Calu3 (cell line): ENCODE measurements at regions not wholly inside any gene's neighbourhood (a gene's known extent, or its start where the extent isn't known, plus 50 kb on each side); places are given as distances from the start of the nearest gene placed in this dataset.

Experiments
- BruUV-seq: library from RNA; stranded (reverse); fragments of 400-500 nt; replicated peaks from 2 replicates; lab custom pipeline; 2021; lab: Mats Ljungman, UMichigan
- CTCF ChIA-PET: fragments of 300-600 bp; sonication (Branson Sonifier 250); formaldehyde crosslinking; loops from one replicate; lab custom pipeline; 2022; ENCODE audit warnings: antibody characterized with exemption; lab: Charles Lee
- DNase-seq: peaks from one replicate; pipeline ENCODE4 v3.0.0; 2022
- H3K27ac Mint-ChIP-seq: one replicate; pipeline ENCODE4 v1.8.0; 2022; ENCODE audit warnings: mixed read lengths; ENCODE audit not compliant: unreplicated experiment
- H3K27me3 Mint-ChIP-seq: one replicate; pipeline ENCODE4 v1.8.0; 2022; ENCODE audit warnings: mixed read lengths; ENCODE audit not compliant: unreplicated experiment
- H3K36me3 Mint-ChIP-seq: one replicate; pipeline ENCODE4 v1.8.0; 2022; ENCODE audit warnings: mild to moderate bottlenecking, moderate library complexity, mixed read lengths; ENCODE audit not compliant: insufficient read depth, unreplicated experiment
- H3K4me1 Mint-ChIP-seq: one replicate; pipeline ENCODE4 v1.8.0; 2022; ENCODE audit warnings: mild to moderate bottlenecking, low read depth, mixed read lengths; ENCODE audit not compliant: unreplicated experiment
- H3K4me3 Mint-ChIP-seq: one replicate; pipeline ENCODE4 v1.8.0; 2022; ENCODE audit warnings: mild to moderate bottlenecking, low read depth, moderate library complexity, mixed read lengths; ENCODE audit not compliant: unreplicated experiment
- H3K9me3 Mint-ChIP-seq: one replicate; pipeline ENCODE4 v1.8.0; 2022; ENCODE audit warnings: low read depth, mixed read lengths; ENCODE audit not compliant: unreplicated experiment
- CTCF ChIP-seq: fragments of 200-600 bp; IDR thresholded peaks from one replicate; pipeline ENCODE4 v1.8.0; 2022; ENCODE audit warnings: antibody characterized with exemption; ENCODE audit not compliant: unreplicated experiment
- intact Hi-C: fragments of 100-400 bp; cut with micrococcal nuclease; formaldehyde crosslinking; loops from one replicate; pipeline ENCODE4 v1.10.0; 2022; ENCODE audit not compliant: unreplicated experiment

GRCh38 chr3:113094337-113095221 lies 103.8 kb downstream of the GTPBP8 start:
- H3K36me3 Mint-ChIP-seq, result no peaks in the 10 kb centered on the region
- no peak for DNase-seq
- H3K4me3 Mint-ChIP-seq, result no peak overlapping the region
- no TSS peak for BruUV-seq
- no peaks in the 10 kb centered on the region for H3K9me3 Mint-ChIP-seq
- H3K27ac Mint-ChIP-seq, result no peak overlapping the region
- no peak for TF ChIP-seq CTCF
- CTCF ChIA-PET, result interaction anchor here (0.6 kb wide), 1 partner anchor 20 kb away, joined by 3 read pairs; no protein-coding TSS in a partner anchor
- no peaks in the 10 kb centered on the region for H3K4me1 Mint-ChIP-seq
- intact Hi-C loops, result no loop called here
- H3K27me3 Mint-ChIP-seq, result peaks cover 4% of the 10 kb centered on the region

- Mint-ChIP-seq H3K9me3 (no peaks in the 10 kb centered on the region), H3K4me3 (no peak overlapping the region), H3K4me1 (no peaks in the 10 kb centered on the region), H3K27ac (no peak overlapping the region), H3K36me3 (no peaks in the 10 kb centered on the region), H3K27me3 (no peaks in the 10 kb centered on the region)
- CTCF ChIA-PET, result no interaction called here
- no peak for TF ChIP-seq CTCF
- no peak for DNase-seq
- BruUV-seq, result no TSS peak
- intact Hi-C loops, result no loop called here
Measured at GRCh38 chr3:113096188-113096892, 105.6 kb downstream of the GTPBP8 start.

GRCh38 chr3:113097960-113098447 lies 107.2 kb downstream of the GTPBP8 start:
- no peaks in the 10 kb centered on the region for H3K27me3 Mint-ChIP-seq
- no peaks in the 10 kb centered on the region for H3K36me3 Mint-ChIP-seq
- no peak for DNase-seq
- CTCF ChIA-PET, result no interaction called here
- H3K4me3 Mint-ChIP-seq, result no peak overlapping the region
- BruUV-seq, result no TSS peak
- no peaks in the 10 kb centered on the region for H3K4me1 Mint-ChIP-seq
- TF ChIP-seq CTCF, result no peak
- no peaks in the 10 kb centered on the region for H3K9me3 Mint-ChIP-seq
- intact Hi-C loops, result no loop called here
- H3K27ac Mint-ChIP-seq, result no peak overlapping the region

GRCh38 chr3:113100063-113100462 lies 109.3 kb downstream of the GTPBP8 start:
- H3K36me3 Mint-ChIP-seq, result no peaks in the 10 kb centered on the region
- H3K27ac Mint-ChIP-seq, result no peak overlapping the region
- no peak overlapping the region for H3K4me3 Mint-ChIP-seq
- no peaks in the 10 kb centered on the region for H3K27me3 Mint-ChIP-seq
- no TSS peak for BruUV-seq
- CTCF ChIA-PET, result no interaction called here
- intact Hi-C loops, result no loop called here
- no peaks in the 10 kb centered on the region for H3K4me1 Mint-ChIP-seq
- TF ChIP-seq CTCF, result no peak
- H3K9me3 Mint-ChIP-seq, result no peaks in the 10 kb centered on the region
- no peak for DNase-seq
